Body of pancreas (tissue), 4 donors: ENCODE measurements at regions not wholly inside any gene's neighbourhood (a gene's known extent, or its start where the extent isn't known, plus 50 kb on each side); places are given as distances from the start of the nearest gene placed in this dataset.

Experiments
- ATAC-seq: fragments of 150-250 bp; one replicate; pipeline ENCODE4 v1.9.1; 2016
- DNase-seq, 4 donors: peaks; one replicate each; pipeline ENCODE4 v3.0.0-alpha.2; 2019
- H3K27ac ChIP-seq, 4 donors: fragments of 200-600 bp; sonication (generic); 1 replicate in 3 of 4; 2 replicates in 1 of 4; pipeline versions ENCODE4 v1.5.1 to v1.6.1; 2016 to 2019; ENCODE audit warnings: mild to moderate bottlenecking in 1 of 4, mixed read lengths in 1 of 4, moderate library complexity in 1 of 4
- H3K27me3 ChIP-seq, 2 donors: fragments of 200-600 bp; sonication (generic); one replicate each; pipeline ENCODE4 v1.6.0; 2016; ENCODE audit warnings: mild to moderate bottlenecking in 1 of 2
- H3K36me3 ChIP-seq, 2 donors: fragments of 200-600 bp; sonication (generic); replicated peaks in 1 of 2; 2 replicates each; pipeline ENCODE4 v1.5.1; 2016; ENCODE audit warnings: low read depth in 2 of 2; ENCODE audit not compliant: insufficient read depth in 1 of 2
- H3K4me1 ChIP-seq: fragments of 200-600 bp; sonication (generic); one replicate; pipeline ENCODE4 v1.6.0; 2016
- H3K4me3 ChIP-seq, 2 donors: fragments of 200-600 bp; sonication (generic); 1 replicate in 1 of 2; 2 replicates in 1 of 2; pipeline ENCODE4 v1.5.1; 2016 to 2019
- H3K9me3 ChIP-seq, 3 donors: fragments of 200-600 bp; sonication (generic); 1 replicate in 2 of 3; 2 replicates in 1 of 3; pipeline ENCODE4 v1.5.1; 2016
- POLR2A ChIP-seq, 3 donors: fragments of 450-650 bp; IDR thresholded peaks; one replicate each; pipeline ENCODE4 v1.6.1; 2016; ENCODE audit warnings: antibody characterized with exemption in 3 of 3, mild to moderate bottlenecking in 2 of 3
- WGBS, 2 donors: methylation state at CpG; one replicate each; pipeline ENCODE4 v1.1.5; 2017; 5-methylcytosine and 5-hydroxymethylcytosine counted together
- intact Hi-C: fragments of 100-400 bp; cut with DNase I; formaldehyde crosslinking; loops from one replicate; pipeline ENCODE4 v1.15.1; 2023
- TF ChIP-seq, protein P1 (sequence below), 7 experiments: fragments of 450-650 bp in 4 of 7; fragments of 200-600 bp in 3 of 7; sonication (generic) in 3 of 7; IDR thresholded peaks; one replicate each; pipeline ENCODE4 v1.5.1; 2016 to 2019; ENCODE audit warnings: antibody characterized with exemption in 7 of 7

DNA sequence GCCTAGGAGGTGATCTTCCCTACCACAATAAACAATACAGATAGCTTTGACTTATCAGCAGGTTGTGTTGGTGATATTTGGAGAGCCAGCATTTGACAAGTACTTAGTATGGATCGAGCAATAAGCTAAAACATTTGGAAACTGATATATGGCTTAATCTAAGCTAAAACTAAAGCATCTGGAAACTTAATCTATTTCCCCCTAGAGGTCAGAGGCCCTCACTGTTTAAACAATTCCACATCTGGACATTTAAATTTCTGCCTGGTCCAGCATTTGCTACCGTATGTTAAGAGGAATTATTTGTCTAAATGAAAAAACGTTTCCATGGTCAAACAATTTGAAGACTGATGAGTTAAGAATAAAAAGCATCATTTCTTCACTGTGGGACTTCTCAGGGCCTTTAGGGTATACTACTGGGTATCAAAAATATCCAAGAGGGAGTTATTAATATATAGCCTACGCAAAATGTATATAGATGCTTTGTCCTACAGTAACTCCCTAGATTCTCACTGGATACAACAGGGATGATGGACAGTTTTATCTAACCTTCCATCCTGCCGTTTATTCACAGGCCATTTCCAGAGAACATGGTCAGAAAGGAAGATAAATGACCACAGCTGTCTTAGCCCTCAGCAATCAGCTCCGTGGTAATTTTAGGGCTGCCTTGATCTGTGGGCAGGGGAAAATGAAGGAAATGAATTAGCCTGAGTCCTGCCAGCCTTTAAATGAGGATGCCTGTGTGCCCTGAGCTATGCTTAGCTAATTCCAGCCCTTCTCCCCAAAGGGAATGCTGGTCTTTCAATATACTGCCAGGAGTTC is 135.4 kb upstream of the NUDT4 start:
- Histone ChIP-seq H3K27me3 (no peaks in the 10 kb centered on the region), H3K4me1 (peaks cover 8% of the 10 kb centered on the region), H3K36me3 (no peaks in the 10 kb centered on the region), H3K9me3 (no peaks in the 10 kb centered on the region), H3K4me3 (no peak overlapping the region), H3K27ac (no peak overlapping the region)
- ATAC-seq, result no peak
- no peak for TF ChIP-seq POLR2A (IDR thresholded peaks at IDR 0.05)
- TF ChIP-seq, protein P1, sequence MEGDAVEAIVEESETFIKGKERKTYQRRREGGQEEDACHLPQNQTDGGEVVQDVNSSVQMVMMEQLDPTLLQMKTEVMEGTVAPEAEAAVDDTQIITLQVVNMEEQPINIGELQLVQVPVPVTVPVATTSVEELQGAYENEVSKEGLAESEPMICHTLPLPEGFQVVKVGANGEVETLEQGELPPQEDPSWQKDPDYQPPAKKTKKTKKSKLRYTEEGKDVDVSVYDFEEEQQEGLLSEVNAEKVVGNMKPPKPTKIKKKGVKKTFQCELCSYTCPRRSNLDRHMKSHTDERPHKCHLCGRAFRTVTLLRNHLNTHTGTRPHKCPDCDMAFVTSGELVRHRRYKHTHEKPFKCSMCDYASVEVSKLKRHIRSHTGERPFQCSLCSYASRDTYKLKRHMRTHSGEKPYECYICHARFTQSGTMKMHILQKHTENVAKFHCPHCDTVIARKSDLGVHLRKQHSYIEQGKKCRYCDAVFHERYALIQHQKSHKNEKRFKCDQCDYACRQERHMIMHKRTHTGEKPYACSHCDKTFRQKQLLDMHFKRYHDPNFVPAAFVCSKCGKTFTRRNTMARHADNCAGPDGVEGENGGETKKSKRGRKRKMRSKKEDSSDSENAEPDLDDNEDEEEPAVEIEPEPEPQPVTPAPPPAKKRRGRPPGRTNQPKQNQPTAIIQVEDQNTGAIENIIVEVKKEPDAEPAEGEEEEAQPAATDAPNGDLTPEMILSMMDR (IDR thresholded peaks at IDR 0.05), result no peak
- intact Hi-C loops, result no loop called here
- DNase-seq, result no peak
- WGBS, 2 donors, result 35 to 41% methylated on average over 6 of the region's 6 CpGs

DNA sequence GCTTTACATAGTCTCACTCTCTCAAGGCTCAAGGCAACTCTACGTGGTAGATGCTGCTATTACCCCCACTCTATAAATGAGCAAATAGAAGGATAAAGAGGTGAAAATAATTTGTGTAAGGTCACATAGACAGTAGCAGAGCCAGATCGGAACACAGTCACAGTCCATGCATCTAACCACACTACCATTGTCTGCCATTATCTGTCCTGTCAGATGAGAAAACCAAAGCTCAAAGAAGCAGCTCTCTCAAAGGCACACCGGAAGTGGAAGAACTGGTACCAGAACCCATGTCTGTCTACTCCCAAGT is 134.4 kb upstream of the NUDT4 start:
- no peaks in the 10 kb centered on the region for H3K36me3 ChIP-seq
- no peaks in the 10 kb centered on the region for H3K9me3 ChIP-seq
- ATAC-seq, result no peak
- WGBS, 2 donors, result 63 to 73% methylated on average over 3 of the region's 3 CpGs
- peak overlapping the region in 2 of 4 donors; percentile 21 to 63 for H3K27ac ChIP-seq
- no peaks in the 10 kb centered on the region for H3K27me3 ChIP-seq
- intact Hi-C loops, result no loop called here
- TF ChIP-seq POLR2A (IDR thresholded peaks at IDR 0.05), result no peak
- TF ChIP-seq, protein P1 (IDR thresholded peaks at IDR 0.05), result no peak
- no peak overlapping the region for H3K4me3 ChIP-seq
- no peak for DNase-seq
- H3K4me1 ChIP-seq, result peaks cover 8% of the 10 kb centered on the region

DNA sequence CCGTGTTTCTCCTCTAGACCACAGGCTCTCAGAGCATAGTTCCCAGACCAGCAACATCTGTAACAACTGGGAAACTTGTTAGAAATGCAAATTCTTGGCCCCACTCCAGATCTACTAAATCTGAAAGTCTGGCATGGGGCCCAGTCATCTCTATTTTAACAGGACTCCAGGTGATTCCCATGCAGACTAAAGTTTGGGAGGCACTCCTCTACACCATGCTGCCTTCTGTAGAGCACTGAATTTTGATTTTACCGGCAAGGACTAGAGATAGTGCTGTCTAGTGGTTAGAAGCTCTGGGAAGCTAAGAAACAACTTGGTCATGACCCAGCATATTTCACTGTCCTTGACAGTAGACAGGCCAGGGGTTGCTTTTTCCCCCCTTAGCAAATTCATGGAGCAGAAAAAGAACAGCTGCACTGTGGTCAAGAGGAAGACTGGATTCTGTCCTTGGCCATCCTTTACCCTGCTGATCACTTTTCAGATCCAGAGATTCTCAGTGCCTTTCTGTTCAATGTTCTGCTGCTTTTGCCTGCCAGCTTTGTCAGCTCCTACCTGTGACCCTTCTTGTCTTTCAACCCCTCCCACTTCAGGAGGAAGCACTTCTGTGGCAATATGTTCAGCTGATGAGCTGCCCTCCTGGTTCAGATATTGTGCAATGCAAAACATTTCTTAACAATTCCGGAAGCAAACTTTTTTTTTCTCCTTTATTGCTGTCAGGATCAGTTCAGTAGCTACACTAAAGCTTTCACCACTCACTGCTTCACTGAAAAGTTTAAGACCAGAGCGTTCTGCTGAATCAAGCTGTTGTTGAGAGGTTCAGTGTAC is 133.8 kb upstream of the NUDT4 start:
- H3K27me3 ChIP-seq, result no peaks in the 10 kb centered on the region
- H3K9me3 ChIP-seq, result no peaks in the 10 kb centered on the region
- no peak overlapping the region for H3K4me3 ChIP-seq
- peak overlapping the region in 2 of 4 donors; percentile 21 to 63 for H3K27ac ChIP-seq
- peak in 3 of 4 donors; percentile 23 to 65 (median 41) for DNase-seq
- intact Hi-C loops, result no loop called here
- WGBS, 2 donors, result 28 to 36% methylated on average over 3 to 4 of the region's 4 CpGs
- ATAC-seq, result peak; percentile 83
- TF ChIP-seq POLR2A (IDR thresholded peaks at IDR 0.05), result no peak
- TF ChIP-seq, protein P1 (IDR thresholded peaks at IDR 0.05), result no peak
- H3K4me1 ChIP-seq, result peaks cover 8% of the 10 kb centered on the region
- H3K36me3 ChIP-seq, result no peaks in the 10 kb centered on the region

DNA sequence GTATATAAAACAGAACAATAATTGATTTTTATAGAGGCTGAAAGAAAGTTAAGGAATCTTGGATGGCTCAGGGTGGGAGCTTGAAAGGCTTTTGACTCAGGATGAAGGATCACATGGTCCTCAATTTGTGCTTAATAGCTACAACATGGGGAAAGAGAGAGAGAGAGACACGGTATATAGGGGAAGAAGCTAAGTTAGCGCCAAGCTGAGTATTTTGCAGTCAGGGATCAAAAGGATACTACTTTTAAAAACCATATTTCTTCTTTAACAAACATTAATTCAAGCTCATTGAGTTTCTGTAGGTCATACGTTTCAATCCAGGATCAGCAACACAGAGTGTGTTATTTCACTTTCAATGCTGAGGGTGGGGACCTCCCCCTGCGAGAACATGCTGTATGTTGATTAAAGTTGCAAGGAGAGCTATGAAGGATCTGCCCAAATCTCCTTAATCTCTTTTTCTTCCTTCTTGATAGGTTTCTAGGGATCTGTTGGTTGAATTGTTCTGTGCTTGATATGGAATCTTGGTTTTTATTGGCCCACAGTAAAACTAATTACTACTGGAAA is 133.1 kb upstream of the NUDT4 start:
- Histone ChIP-seq H3K4me3 (no peak overlapping the region), H3K27me3 (no peaks in the 10 kb centered on the region), H3K36me3 (no peaks in the 10 kb centered on the region), H3K4me1 (peaks cover 8% of the 10 kb centered on the region), H3K27ac (peak overlapping the region in 2 of 4 donors; percentile 1 to 63), H3K9me3 (no peaks in the 10 kb centered on the region)
- intact Hi-C loops, result no loop called here
- no peak for ATAC-seq
- 59 to 76% methylated on average over 4 of the region's 4 CpGs for WGBS, 2 donors
- no peak for DNase-seq
- TF ChIP-seq POLR2A (IDR thresholded peaks at IDR 0.05), result no peak
- TF ChIP-seq, protein P1 (IDR thresholded peaks at IDR 0.05), result no peak
